Activated CD4-positive, CD25-positive, alpha-beta regulatory T cell treated with anti-CD3 and anti-CD28 coated beads, Interleukin-2, amount 50 U/mL, for 16 hours (primary cell): ENCODE measurements at regions not wholly inside any gene's neighbourhood (a gene's known extent, or its start where the extent isn't known, plus 50 kb on each side); places are given as distances from the start of the nearest gene placed in this dataset.
"Not testable (repeated sequence)": the region's sequence is repeated elsewhere in the genome, so short reads cannot be mapped to it uniquely, and the experiment has no call there.

ENCODE experiments used
- DNase-seq: peaks from one replicate; pipeline ENCODE4 v3.0.0-alpha.2; 2020; ENCODE audit warnings: low read depth, low spot score

GRCh38 chr6:105728995-105729394, 326.1 kb upstream of the PREP start:
- DNase-seq = no peak

GRCh38 chr6:105726902-105727655, 324.2 kb upstream of the PREP start:
- no peak for DNase-seq

DNA sequence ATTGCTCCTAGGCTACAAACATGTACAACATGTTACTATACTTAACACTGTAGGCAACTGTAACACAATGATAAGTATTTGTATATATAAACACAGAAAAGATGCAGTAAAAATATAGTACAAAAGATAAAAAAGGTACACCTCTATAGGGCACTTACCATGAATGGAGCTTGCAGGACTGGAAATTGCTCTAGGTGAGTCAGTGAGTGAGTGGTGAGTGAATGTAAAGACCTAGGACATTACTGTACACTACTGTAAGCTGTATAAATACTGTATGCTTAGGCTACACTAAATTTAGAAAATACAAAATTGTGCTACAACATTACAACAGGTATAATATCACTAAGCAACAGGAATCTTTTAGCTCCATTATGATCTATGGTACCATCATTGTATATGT, 312.0 kb upstream of the PREP start:
- no peak for DNase-seq

- no peak for DNase-seq
These were observed 310.7 kb upstream of the PREP start for GRCh38 chr6:105713474-105714118.

DNA sequence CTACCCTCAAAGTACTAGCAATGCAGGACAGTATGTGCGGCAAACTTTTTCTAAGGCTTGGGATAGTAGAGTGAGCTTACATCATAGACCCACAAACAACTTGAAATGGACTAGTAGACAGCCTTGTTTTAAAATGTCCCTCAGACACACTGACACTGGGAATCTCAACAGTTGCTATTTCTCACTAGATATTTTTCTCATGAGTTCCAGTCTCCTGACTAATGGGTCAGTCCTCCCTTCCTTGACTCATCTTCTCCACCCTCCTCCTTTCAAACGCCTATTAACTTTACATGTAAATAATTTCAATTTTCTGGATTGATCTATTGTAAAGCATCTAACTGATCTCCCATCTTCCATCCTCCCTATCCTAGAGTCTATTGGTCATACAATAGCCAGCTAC, 308.3 kb upstream of the PREP start:
- DNase-seq = no peak

DNA sequence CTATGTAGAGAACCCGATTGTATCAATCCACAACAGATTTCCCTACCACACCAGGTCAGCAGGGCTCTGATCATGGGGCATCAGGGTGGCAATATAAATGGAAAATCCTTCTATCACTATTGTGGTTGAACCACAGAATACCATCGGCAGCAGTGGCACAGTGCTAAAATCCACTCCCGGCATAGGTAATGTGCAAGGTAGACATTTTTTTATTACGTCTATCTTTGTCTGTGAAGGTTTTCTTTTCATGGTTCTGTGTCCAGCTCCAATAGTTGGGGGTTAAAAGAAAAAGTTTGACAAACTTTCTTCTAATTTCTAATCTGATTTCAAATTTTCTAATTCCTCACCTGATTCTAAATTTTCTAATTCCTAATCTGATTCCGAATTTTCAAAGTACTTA, 302.7 kb upstream of the PREP start:
- DNase-seq = no peak

GRCh38 chr6:105695461-105695860, 292.6 kb upstream of the PREP start:
- DNase-seq = no peak

- no peak for DNase-seq
These were observed 289.8 kb upstream of the PREP start for GRCh38 chr6:105692613-105693215.

GRCh38 chr6:105691971-105692370, 289.1 kb upstream of the PREP start:
- DNase-seq = no peak

GRCh38 chr6:105691081-105691480, 288.2 kb upstream of the PREP start:
- DNase-seq = no peak

- no peak for DNase-seq
These were observed 285.7 kb upstream of the PREP start for GRCh38 chr6:105688573-105688972.

GRCh38 chr6:105686793-105687192, 283.9 kb upstream of the PREP start:
- DNase-seq = not testable (repeated sequence)

DNA sequence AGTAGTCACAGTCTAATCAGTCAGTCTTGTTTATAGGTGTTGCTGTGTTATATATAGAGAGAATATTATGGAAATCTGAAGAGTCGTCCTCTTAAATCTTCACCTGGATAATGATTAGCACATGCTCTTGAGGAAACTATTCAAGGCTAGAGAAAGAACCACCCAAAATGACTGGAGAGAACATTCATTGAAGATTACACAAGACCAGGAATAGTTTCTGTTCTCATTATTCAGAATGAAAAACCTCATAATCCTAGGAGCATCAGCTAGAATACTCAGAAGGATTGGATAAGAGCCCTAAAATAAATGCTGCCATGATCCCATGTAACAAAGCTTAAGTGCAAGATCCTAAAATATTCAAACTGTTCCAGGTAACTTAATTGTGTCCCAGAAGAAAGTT, 278.2 kb upstream of the PREP start:
- no peak for DNase-seq

DNA sequence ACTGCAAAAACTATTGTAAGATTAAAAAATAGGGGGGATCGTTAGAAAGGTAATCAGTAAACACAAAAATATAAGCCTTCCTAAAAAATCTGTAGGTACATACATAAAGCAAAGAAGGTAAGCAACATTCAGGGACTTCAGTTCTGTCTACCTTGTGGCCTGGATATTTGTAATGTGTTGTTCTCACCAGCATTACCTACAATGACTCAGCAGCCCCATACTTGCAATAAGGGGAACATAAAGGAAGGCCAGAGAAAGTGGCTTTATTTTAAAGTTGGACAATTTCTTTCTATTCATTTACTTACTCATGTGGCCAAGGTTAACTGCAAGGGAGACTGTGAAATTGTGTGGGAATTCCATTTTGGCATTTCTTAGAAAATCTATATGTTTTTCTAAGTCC, 277.2 kb upstream of the PREP start:
- DNase-seq = no peak

DNA sequence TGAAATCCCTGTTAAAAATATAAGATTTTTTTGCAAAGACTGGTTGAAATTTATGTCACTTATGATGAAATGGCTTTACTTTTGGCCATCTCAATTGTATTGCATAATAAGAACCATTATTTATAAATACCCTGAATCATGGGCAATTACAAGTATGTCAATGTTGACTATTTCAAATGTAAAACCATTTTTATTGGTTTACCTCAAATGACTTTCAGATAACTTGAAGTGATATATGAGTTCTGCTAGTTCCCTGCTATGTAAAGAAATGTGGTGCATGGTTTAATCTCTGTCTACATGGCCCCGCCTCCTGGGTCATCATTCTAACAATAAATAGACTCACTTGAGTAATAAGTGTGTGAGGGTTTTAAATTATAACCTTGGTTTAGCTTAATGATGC, 275.6 kb upstream of the PREP start:
- no peak for DNase-seq

- no peak for DNase-seq
These were observed 275.0 kb upstream of the PREP start for GRCh38 chr6:105677671-105678475.

DNA sequence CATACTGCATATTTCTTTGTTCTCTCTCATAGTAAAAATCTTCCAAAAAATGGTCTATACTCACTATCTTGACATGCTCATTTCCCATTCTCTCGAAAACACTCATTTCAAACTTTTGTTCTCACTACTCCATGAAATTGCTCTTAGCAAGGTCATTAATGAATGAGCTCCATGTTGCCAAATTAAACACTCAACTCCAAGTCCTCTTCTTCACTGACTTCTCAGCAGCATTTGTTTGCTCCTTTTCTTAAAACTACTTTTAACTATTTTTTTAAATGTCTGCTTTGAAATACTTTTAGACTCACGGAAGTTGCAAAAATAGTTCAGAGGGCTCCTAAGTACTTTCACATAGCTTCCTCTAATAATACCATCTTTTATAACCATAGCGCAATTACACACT, 274.0 kb upstream of the PREP start:
- no peak for DNase-seq

DNA sequence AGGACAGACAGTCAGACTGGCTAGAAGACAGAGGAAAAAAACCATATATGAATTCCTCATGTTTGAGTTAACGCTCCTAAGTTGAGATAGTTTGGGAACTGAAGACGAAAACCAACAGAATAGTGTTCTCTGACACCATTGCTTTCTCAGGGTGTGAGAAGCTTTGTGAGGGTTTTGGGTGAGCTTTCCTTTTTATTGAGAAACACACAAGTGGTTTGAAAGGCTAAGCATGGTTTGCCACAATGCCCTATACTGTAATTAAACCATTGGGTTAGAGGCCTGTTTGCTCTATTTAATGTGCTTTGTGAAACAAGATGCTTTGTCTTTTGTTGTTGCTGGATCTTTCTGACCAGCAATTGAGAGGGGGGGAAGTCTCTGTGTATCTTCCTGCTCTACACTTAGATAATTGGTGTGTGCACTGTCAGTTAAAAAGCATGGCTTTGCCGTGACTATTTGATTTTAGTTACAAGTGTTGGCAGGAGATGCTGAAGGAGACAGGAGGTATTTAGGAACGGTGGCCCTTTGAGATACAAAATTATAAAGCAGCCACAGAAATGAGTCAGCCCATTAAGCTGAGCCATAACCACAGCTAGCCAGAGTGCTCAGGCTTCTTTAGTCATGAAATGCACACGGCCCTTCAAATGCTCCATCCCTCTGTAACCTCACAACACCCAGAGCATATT, 273.0 kb upstream of the PREP start:
- no peak for DNase-seq

DNA sequence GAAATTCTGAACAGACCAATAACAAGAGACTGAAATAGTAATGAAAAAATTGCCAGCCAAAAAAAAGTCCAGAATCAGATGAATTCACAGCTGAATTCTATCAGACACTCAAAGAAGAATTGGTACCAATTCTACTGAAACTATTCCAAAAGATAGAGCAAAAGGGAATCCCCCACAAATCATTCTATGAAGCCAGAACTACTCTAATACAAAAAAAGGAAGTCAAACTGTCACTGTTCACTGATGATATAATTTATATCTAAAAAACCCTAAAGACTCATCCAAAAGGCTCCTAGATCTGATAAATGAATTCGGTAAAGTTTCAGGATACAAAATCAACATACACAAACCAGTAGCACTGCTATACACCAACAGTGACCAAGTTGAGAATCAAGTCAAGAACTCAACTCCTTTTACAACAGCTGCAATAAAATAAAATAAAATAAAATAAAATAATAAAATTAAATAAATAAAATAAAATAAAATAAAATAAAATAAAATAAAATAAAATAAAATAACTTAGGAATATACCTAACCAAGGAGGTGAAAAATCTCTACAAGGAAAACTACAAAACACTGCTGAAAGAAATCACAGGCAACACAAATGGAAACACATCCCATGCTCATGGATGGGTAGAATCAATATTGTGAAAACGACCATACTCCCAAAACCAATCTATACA, 270.1 kb upstream of the PREP start:
- not testable (repeated sequence) for DNase-seq

- no peak for DNase-seq
These were observed 266.4 kb upstream of the PREP start for GRCh38 chr6:105669232-105669631.

DNA sequence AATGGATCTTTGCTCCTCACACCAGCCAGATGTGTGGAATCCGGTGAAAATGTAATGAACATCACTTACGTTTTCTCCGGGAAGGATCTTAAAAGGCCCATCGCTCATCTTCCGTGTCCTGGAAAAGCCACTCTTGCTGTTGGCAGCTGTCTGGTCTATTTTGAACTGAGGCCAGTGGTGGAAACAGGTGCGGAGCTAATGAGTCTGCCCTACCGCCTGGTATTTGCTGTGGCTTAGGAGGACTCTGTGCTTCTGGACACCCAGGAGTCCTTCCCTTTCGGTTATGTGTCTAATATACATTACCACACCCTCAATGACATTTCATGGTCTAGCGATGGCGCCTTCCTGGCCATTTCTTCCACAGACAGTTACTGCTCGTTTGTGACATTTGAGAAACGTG, 264.2 kb upstream of the PREP start:
- DNase-seq = no peak
